ENCODE measurements at regions not wholly inside any gene's neighbourhood (a gene's known extent, or its start where the extent isn't known, plus 50 kb on each side); places are given as distances from the start of the nearest gene placed in this dataset.

- TF ChIP-seq MAX (CRISPR knock-in tag; IDR thresholded peaks at IDR 0.05) (no peak), CTCF (IDR thresholded peaks at IDR 0.05) (no peak), GRHL2 (CRISPR knock-in tag; IDR thresholded peaks at IDR 0.05; ENCODE audit: insufficient replicate concordance, severe bottlenecking) (no peak), ATF3 (CRISPR knock-in tag; conservative IDR thresholded peaks at IDR 0.05) (no peak), ELF4 (CRISPR knock-in tag; IDR thresholded peaks at IDR 0.05; ENCODE audit: low read depth) (no peak), E2F5 (CRISPR knock-in tag; IDR thresholded peaks at IDR 0.05) (no peak), AFF4 (CRISPR knock-in tag; IDR thresholded peaks at IDR 0.05; ENCODE audit: borderline replicate concordance) (no peak), ZNF263 (CRISPR knock-in tag; IDR thresholded peaks at IDR 0.05; ENCODE audit: low read depth) (no peak), ZBTB21 (CRISPR knock-in tag; IDR thresholded peaks at IDR 0.05; ENCODE audit: borderline replicate concordance) (no peak), HMGA2 (CRISPR knock-in tag; IDR thresholded peaks at IDR 0.05) (no peak), E2F1 (CRISPR knock-in tag; IDR thresholded peaks at IDR 0.05) (no peak), RORB (CRISPR knock-in tag; IDR thresholded peaks at IDR 0.05) (no peak)
Observed at GRCh38 chr2:234633581-234634230, 136.8 kb upstream of the ARL4C start.

Measured in WTC11 (cell line).